ENCODE measurements at regions not wholly inside any gene's neighbourhood (a gene's known extent, or its start where the extent isn't known, plus 50 kb on each side); places are given as distances from the start of the nearest gene placed in this dataset.

GRCh38 chr6:33923857-33924514, 120.2 kb upstream of the MLN start:
- no peak for DNase-seq (ENCODE audit: low read depth in 2 of 2)

DNA sequence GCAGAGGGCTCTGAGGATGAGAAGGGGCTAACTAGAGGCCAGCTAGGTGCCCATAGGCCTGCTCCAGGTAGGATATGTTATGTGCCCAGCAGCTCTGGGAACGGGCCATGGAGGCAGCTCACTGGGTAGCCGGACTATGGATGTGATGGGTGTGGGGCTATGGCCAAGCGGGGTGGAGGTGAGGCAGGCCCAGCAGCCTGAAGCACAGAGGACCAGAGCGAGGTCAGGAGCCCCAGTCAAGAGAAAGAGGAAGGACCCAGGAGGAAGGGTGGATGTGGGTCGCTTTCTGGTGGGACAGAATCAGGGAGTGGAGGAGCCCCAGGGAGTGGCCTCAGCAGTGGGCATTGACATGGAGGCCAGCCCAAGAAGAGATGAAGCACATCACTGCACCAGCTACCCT, 117.9 kb upstream of the MLN start:
- no peak for DNase-seq (ENCODE audit: low read depth in 2 of 2)

DNA sequence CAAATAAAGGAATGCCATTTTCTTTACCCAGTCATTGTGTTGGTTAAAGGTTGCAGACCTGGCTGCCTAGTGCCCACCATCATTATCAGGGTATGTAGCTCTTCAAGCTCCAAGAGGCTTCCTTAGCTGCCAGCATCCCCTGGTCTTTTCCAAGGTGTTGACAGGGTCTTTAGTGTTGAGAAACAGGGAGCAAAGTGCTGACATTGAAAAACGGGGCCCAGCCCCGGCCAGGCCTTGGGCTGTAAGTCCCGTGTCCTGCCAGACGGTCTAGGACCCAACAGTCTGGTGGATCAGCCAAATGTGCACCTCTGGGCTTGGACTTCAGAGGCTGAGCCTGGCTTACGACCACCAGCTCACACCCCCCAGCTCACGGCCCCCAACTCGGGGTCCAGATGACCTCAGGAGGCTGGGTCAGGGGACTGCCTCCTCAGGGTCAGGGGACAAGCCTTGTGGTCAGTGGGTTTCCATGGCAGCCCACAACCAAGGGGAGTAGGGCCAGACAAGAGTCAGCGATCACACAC, 114.4 kb upstream of the MLN start:
- DNase-seq (ENCODE audit: low read depth in 2 of 2), result no peak

- no peak for DNase-seq (ENCODE audit: low read depth in 2 of 2)
Measured at GRCh38 chr6:33915134-33915533, 111.3 kb upstream of the MLN start.

DNA sequence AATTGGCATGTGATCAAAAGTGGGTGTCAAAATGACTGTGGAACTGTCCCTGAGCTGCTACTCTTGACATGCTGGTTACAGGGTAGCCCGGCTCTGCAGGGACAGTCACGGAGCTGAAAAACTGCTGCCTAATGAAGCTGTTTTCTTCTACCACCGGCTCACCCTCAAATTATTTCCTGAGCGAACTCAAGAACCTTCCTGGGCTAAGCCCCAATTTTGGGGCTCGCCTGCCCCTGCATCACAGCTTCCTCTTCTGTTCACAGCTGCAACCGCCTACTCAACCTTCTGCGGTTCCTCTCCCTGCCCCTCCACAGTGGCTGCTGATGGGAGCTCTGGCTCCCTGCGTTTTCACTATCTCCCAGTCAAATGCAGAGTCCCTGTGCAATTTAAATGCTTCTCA, 110.8 kb upstream of the MLN start:
- peak; percentile 24 to 33 for DNase-seq (ENCODE audit: low read depth in 2 of 2)

- DNase-seq (ENCODE audit: low read depth in 2 of 2), result no peak
Measured at GRCh38 chr6:33912195-33912594, 108.4 kb upstream of the MLN start.

DNA sequence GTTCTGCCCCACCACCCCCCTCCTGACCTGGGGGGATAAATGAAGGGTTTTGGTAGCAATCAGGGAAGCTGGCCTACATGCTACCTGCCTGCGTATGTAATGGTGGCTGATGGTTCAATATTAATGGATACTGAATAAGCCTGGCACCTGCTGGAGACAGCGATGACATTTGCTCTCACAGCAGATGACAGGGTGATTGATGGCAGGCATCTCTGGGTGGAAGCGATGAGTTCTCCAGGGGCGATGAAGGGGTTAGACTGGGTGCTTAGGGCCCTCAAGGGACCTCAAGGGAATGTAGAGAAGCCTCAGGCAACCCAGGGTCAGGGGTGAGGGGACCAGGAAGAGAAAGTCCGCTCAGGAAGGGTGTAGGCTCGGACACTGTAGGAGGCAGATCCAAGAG, 107.7 kb upstream of the MLN start:
- no peak for DNase-seq (ENCODE audit: low read depth in 2 of 2)

DNA sequence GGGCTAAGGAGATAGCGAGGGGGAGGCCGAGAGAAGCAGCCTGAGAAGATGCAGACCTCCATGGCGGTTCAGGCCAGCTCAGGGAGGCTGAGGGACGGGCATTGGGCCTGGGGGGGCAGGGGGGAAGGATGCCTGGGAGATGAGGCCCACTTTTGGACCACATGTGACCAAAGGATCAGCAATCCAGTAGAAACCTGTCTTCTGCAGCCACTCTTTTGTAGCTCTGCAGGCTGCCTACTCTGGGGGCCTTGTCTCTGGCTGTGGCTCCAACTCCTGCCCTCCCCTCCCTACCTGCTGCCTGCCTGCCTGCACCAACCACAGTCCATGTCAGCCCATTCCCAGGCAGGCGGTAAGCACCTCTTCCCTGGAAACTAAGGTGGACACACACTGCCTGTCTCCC, 106.8 kb upstream of the MLN start:
- no peak for DNase-seq (ENCODE audit: low read depth in 2 of 2)

DNA sequence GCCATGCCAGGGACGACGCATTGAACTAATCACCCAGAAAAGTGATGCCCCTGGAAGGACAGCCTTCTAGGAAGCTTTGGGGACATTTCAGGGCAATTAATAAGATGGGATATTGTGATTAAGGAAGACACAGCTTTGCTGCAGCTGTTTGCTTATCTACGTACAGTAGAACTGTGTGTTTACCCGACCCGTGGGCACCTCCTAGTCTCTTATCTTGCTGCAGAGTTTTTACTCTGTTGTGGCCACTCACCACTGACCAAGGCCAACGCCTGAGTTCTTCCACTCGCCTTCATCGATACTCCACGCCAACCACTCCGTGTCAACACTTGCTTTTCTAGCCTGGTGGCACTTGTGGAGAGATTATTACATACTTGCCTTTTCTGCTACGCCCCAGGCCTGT, 105.9 kb upstream of the MLN start:
- DNase-seq (ENCODE audit: low read depth in 2 of 2), result no peak

GRCh38 chr6:33908025-33908424, 104.2 kb upstream of the MLN start:
- DNase-seq (ENCODE audit: low read depth in 2 of 2), result no peak

DNA sequence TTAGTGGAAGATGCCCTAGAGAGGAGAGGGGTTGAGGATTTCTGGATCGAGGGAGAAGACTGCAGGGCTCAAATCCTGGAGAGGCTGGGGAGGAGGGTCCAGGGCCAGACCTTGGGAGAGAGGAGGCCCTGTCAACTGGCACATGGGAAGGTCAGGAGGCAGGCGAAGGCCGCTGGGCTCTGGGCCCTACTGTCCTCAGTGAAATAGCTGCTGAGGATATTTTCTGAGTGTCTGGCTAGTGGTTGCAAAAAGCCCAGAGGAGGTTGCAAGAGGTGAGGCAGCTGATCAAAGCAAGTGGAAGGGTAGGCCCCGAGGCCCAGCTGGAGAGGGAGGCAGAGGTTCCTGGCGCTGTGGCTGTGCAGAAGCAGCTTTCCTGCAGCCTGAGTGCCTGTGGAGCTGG, 103.4 kb upstream of the MLN start:
- DNase-seq (ENCODE audit: low read depth in 2 of 2), result no peak

DNA sequence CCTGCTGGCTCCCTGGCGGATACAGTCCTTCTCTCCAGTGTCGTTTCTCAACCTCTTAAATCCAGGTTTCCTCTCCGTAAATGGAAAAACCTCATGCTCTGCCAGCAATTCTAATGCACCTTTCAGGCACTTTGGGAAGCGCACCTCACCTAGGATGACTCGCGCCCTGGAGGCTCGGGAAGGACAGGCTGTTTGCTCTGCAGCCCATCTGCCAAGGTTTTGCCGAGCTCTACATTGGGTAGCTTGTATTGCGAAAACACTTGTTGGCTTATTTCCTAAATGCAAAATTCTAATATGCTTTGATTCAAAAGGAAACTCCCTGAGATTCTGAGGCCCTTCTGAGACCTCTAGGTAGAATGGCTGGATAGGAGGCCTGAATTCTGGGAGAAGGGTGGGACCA, 102.6 kb upstream of the MLN start:
- no peak for DNase-seq (ENCODE audit: low read depth in 2 of 2)

GRCh38 chr6:33905071-33905609, 101.3 kb upstream of the MLN start:
- peak; percentile 21 to 30 for DNase-seq (ENCODE audit: low read depth in 2 of 2)

GRCh38 chr6:33904747-33905065, 100.9 kb upstream of the MLN start:
- DNase-seq (ENCODE audit: low read depth in 2 of 2), result no peak

DNA sequence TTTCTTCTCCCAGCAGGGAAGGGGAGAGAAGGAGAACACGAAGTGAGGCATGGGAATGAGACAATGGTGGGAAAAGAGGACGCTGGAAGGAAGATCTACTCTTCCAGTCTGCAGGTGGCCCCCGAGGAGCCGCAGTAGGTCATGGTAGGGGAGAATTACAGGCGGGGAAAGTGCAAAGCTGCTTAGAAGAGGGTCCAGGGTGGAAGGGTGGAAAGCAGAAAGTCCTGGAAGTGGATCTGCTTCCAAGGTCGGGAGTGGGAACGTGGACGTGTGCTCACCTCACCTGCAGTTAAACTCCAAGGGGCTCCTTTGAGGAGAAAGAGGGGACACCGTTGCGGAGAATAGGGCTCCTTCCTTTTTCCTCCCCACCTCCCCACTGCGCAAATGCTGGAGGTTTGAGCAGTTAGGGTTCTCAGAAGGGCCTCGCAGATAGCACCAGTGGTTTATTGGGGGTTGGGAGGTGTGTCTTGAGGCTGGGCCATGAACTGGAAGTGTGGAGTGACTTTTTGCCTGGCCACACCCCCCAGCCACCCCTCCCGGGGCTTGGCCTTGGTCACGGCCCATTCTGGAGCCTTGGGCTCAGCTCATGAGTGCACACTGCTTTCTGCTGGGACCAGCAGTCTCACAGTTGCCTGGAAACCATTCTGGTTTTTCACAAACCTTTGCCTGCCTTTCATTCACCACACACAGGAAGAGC, 100.4 kb upstream of the MLN start:
- peak; percentile 37 to 53 for DNase-seq (ENCODE audit: low read depth in 2 of 2)

DNA sequence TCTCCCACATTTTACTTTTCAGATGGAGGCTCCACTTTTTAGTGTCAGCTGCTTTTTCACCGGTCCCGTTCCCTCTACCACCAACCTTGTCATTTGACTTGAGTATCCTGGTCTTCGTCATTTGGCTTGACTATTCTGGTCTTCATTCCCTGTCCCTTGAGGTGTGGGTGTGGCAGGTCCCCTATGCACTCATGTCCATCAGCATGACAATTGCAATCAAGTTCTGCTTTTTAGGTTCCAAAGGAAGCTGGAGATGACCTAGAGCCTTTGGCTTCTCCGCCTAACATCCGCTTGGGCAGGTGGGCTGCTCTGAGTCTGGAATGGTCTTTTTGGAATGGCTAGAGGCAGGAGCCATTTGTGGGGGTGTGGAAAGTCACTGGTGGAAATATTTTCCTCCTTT, 99.8 kb upstream of the MLN start:
- no peak for DNase-seq (ENCODE audit: low read depth in 2 of 2)

DNA sequence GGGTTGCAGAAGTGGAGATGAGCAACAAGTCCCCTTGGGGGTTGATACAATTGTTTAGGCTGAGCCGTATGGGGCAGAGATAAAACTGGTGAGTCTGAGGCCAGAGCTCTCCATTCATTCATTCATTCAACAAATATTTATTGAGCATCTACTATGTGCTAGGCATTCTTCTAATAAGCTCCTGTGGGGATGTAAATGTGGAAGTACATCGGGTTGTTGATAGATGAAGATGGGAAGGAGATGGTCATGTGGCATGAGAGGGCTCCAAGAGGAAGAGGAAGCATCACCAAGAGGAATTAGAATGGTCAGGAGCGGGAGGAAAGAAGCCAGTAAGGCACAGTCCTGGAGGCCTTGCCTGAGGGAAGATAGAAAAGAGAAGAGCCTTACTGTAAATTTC, 98.7 kb upstream of the MLN start:
- no peak for DNase-seq (ENCODE audit: low read depth in 2 of 2)

- no peak for DNase-seq (ENCODE audit: low read depth in 2 of 2)
Measured at GRCh38 chr6:33901822-33902456, 98.1 kb upstream of the MLN start.

DNA sequence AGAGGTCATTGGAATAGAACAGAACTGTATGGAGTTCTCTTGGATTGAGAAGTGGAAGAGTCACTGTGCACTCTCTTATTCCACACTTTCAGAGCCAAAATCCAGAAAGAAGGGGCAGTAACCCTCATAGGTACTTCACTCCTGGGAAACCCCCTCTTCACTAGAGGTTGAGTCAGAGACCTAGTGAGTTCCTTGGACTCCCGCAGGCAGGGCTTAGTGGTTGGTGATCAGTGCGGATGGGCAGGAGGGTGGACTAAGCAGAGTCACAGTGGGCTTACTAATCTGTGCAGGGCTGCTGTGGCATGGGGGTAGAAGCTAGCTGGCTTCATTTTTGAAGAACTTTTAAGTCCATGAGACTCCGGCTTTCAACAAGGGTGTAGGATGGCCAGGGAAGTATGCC, 95.0 kb upstream of the MLN start:
- no peak for DNase-seq (ENCODE audit: low read depth in 2 of 2)

GRCh38 chr6:33897189-33897780, 93.5 kb upstream of the MLN start:
- no peak for DNase-seq (ENCODE audit: low read depth in 2 of 2)

DNA sequence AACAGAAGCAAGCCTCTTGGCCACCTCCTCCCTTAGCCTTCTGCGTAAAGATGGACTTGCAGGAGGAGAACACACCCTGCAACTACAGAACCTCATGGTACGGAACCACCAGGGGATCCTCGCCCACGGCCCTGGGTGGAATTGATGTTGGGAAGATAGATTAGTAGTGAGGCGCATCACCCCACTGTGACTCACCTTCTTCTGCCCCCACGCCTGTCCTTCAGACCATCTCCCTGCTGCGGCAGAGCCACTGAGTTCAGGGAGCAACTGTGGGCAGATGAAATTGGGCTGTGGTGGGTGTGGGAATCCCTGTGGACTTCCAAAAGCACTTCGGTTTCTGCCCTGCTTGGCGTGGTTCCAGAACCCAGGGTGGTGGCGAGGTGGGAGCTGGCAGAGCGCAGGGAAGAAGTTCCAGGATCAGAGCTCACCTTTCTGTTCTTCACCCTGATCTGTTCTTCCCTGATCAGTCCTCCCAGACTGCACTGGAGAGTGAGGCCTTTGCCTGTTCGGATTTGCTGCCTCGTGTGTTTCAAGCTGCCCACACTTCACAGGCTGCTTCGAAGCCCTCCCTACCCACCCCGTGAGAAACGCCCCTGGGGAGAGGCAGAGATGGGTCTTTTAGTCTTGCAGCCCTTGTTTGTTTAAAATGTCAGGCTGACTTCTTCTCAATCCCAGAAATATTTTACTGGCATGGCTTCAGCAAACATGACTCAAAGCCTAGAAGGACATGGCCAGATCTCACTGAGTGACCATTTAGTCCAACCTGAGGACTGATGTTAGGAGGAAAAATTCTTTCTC, 92.8 kb upstream of the MLN start:
- no peak for DNase-seq (ENCODE audit: low read depth in 2 of 2)

DNA sequence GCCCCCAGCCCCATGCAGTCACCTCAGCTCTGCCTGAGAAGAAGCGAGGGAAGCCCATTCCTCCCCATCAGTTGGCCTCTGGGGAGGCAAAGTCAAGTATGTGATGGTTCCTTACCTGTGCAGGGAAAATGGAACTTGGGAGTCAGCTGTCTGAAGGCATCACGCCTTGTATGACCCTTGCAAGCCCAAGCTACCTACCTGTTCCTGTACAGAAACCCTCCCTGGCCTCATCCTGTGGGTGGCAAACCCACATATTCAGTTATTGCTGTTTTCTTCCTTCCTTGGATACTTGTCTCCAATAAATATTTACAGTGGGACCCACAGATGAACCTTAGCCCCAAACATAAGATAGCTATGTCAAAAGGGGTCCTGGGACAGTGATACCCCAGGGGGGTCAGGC, 92.2 kb upstream of the MLN start:
- DNase-seq (ENCODE audit: low read depth in 2 of 2), result no peak

Measured in stimulated activated CD8-positive, alpha-beta memory T cell treated with anti-CD3 and anti-CD28 coated beads, Interleukin-7, amount 100 ng/mL, for 4 hours (primary cell).